Lung (tissue), 11 donors: ENCODE measurements at regions not wholly inside any gene's neighbourhood (a gene's known extent, or its start where the extent isn't known, plus 50 kb on each side); places are given as distances from the start of the nearest gene placed in this dataset.

ENCODE experiments used
- ATAC-seq: fragments of 200-7000 bp; cut with Tn5 transposase; one replicate; pipeline ENCODE4 v1.9.1; 2020; ENCODE audit warnings: moderate number of reproducible peaks; ENCODE audit not compliant: insufficient read depth, low FRiP score
- DNase-seq, 3 donors: peaks; one replicate each; pipeline ENCODE4 v3.0.0-alpha.2; 2013 to 2017
- H3K27ac ChIP-seq, 2 donors: one replicate each; pipeline ENCODE4 v1.5.1; 2013; ENCODE audit warnings: mild to moderate bottlenecking in 2 of 2, moderate library complexity in 2 of 2, control low read depth in 1 of 2, inconsistent platforms in 1 of 2, low read depth in 1 of 2, low read length in 1 of 2
- H3K27me3 ChIP-seq, 3 donors: one replicate each; pipeline ENCODE4 v1.5.1; 2013; ENCODE audit warnings: low read length in 2 of 3; ENCODE audit not compliant: control insufficient read depth in 3 of 3, insufficient read depth in 3 of 3
- H3K36me3 ChIP-seq, 4 donors: one replicate each; pipeline ENCODE4 v1.5.1; 2013; ENCODE audit warnings: low read length in 4 of 4, mild to moderate bottlenecking in 1 of 4, moderate library complexity in 1 of 4; ENCODE audit not compliant: control insufficient read depth in 4 of 4, insufficient read depth in 4 of 4
- H3K4me1 ChIP-seq, 5 donors: one replicate each; pipeline ENCODE4 v1.5.1; 2013; ENCODE audit warnings: low read length in 5 of 5, mild to moderate bottlenecking in 2 of 5, moderate library complexity in 1 of 5; ENCODE audit not compliant: control insufficient read depth in 5 of 5, insufficient read depth in 5 of 5
- H3K4me3 ChIP-seq: one replicate; pipeline ENCODE4 v1.5.1; 2013; ENCODE audit warnings: mild to moderate bottlenecking, control low read depth, moderate library complexity
- H3K9ac ChIP-seq, 2 donors: one replicate each; pipeline ENCODE4 v1.5.1; 2013; ENCODE audit warnings: low read length in 2 of 2, control low read depth in 1 of 2; ENCODE audit not compliant: insufficient read depth in 1 of 2
- H3K9me3 ChIP-seq, 4 donors: one replicate each; pipeline ENCODE4 v1.5.1; 2013; ENCODE audit warnings: low read length in 3 of 4, mild to moderate bottlenecking in 1 of 4, moderate library complexity in 1 of 4; ENCODE audit not compliant: control insufficient read depth in 4 of 4, insufficient read depth in 3 of 4
- WGBS, 2 donors: extraction: QIAGEN DNeasy Blood & Tissue Kit; methylation state at CpG; one replicate each; pipeline ENCODE4 v1.1.7; 2013; 5-methylcytosine and 5-hydroxymethylcytosine counted together
- TF ChIP-seq, protein P1 (sequence below): IDR thresholded peaks from 2 replicates; pipeline ENCODE4 v1.5.1; 2012; ENCODE audit warnings: mild to moderate bottlenecking; ENCODE audit errors: control extremely low read depth, extremely low read depth
- donor health status: control.
- donor health status: control.
- donor health status: Bipolar disorder and iron deficiency.
- donor health status: healthy.
- donor health status: DM: yes; HTN: yes; CAD: no.

DNA sequence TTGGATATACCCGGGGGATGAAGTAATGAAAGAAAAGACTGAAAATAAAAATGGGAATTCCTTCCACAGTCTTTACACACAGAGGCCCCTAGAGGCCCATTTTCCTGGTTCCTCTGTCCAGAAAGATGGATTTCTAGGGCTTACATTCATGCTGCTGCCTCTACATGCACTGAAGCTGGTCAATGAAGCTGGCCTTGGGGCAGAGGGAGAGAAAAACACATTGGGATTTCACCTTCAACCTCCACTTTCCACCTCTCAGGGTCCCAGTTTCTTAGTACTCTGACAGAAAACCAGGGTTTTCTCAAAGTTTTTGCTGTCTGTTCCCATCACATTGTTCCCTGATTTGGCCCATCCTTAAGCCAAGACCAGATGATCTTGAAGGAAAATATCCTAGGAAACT is 154.6 kb upstream of the ZSWIM2 start:
- ATAC-seq, result no peak
- TF ChIP-seq, protein P1, sequence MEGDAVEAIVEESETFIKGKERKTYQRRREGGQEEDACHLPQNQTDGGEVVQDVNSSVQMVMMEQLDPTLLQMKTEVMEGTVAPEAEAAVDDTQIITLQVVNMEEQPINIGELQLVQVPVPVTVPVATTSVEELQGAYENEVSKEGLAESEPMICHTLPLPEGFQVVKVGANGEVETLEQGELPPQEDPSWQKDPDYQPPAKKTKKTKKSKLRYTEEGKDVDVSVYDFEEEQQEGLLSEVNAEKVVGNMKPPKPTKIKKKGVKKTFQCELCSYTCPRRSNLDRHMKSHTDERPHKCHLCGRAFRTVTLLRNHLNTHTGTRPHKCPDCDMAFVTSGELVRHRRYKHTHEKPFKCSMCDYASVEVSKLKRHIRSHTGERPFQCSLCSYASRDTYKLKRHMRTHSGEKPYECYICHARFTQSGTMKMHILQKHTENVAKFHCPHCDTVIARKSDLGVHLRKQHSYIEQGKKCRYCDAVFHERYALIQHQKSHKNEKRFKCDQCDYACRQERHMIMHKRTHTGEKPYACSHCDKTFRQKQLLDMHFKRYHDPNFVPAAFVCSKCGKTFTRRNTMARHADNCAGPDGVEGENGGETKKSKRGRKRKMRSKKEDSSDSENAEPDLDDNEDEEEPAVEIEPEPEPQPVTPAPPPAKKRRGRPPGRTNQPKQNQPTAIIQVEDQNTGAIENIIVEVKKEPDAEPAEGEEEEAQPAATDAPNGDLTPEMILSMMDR, result no peak
- Histone ChIP-seq H3K9ac (no peak overlapping the region), H3K27ac (no peak overlapping the region), H3K27me3 (no peaks in the 10 kb centered on the region), H3K4me1 (no peaks in the 10 kb centered on the region), H3K9me3 (peaks cover 0 to 14% (median 0%) of the 10 kb centered on the region in 4 donors), H3K4me3 (no peak overlapping the region), H3K36me3 (no peaks in the 10 kb centered on the region)
- DNase-seq, result no peak
- WGBS, 2 donors, result 75 to 81% methylated on average over 1 of the region's 1 CpG

DNA sequence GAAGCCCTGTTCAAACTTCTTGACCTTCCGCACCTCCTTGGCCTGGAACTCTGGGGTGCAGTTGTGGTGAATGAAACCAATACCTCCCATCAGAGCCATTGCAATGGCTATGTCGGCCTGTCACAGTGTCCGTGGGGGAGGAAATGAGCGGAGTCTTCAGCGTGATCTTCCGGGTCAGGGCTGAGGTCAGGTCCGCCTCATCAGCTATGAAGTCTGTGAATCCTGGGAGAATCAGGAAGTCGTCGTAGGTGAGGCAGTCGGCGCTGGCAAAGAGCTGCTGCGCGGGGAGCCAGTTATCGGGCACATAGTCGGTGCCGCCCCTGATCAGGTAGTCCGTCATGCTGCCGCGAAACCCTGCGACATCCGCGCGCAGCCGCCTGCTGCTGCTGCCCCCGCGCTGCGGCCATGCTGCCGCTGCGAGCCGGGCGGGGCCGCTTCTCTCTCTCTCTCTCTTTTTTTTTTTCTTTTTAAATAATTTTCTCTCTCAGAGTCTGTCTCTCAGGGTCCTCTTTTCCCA is 154.1 kb upstream of the ZSWIM2 start:
- WGBS, 2 donors, result 78 to 86% methylated on average over 31 to 32 of the region's 32 CpGs
- Histone ChIP-seq H3K27me3 (no peaks in the 10 kb centered on the region), H3K4me1 (no peaks in the 10 kb centered on the region), H3K9me3 (peaks cover 0 to 14% (median 0%) of the 10 kb centered on the region in 4 donors), H3K27ac (no peak overlapping the region), H3K36me3 (no peaks in the 10 kb centered on the region), H3K9ac (no peak overlapping the region), H3K4me3 (no peak overlapping the region)
- DNase-seq (peak in 1 of 3 donors; percentile 17), ATAC-seq (no peak)
- TF ChIP-seq, protein P1, result no peak

DNA sequence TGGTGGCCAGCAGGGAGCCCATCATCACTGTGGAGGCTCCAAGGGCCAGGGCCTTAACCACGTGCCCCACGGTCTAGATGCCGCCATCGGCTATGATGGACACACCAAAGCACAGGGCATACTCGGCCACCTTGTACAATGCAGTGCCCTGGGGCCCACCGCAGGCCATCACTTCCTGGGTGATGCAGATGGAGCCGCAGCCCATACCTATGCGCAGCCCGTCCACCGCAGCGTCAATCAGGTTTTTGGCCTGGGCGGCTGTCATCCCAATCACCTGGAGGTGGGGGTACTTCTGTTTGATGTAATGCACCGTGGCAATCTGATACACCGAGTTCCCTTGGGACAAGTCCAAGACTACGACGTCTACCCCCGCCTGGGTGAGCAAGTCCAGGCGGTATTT is 153.3 kb upstream of the ZSWIM2 start:
- WGBS, 2 donors, result 94 to 97% methylated on average over 18 of the region's 18 CpGs
- no peak for DNase-seq
- no peaks in the 10 kb centered on the region for H3K27me3 ChIP-seq

More for the DNA sequence above, 153.3 kb upstream of the ZSWIM2 start:
- Histone ChIP-seq H3K9ac (no peak overlapping the region), H3K9me3 (peaks cover 0 to 14% (median 0%) of the 10 kb centered on the region in 4 donors), H3K36me3 (no peaks in the 10 kb centered on the region), H3K4me1 (no peaks in the 10 kb centered on the region), H3K27ac (no peak overlapping the region), H3K4me3 (no peak overlapping the region)
- ATAC-seq, result no peak
- TF ChIP-seq, protein P1, result no peak
